ENCODE measurements at regions not wholly inside any gene's neighbourhood (a gene's known extent, or its start where the extent isn't known, plus 50 kb on each side); places are given as distances from the start of the nearest gene placed in this dataset.
"Not testable (repeated sequence)": the region's sequence is repeated elsewhere in the genome, so short reads cannot be mapped to it uniquely, and the experiment has no call there.

GRCh38 chr3:186444974-186445373, 82.9 kb upstream of the DGKG start:
- Mint-ChIP-seq H3K4me3 (no peak overlapping the region), H3K27me3 (no peaks in the 10 kb centered on the region), H3K9me3 (no peaks in the 10 kb centered on the region), H3K4me1 (no peaks in the 10 kb centered on the region), H3K27ac (no peak overlapping the region), H3K36me3 (ENCODE audit: low read depth) (no peaks in the 10 kb centered on the region)
- TF ChIP-seq, protein P1, sequence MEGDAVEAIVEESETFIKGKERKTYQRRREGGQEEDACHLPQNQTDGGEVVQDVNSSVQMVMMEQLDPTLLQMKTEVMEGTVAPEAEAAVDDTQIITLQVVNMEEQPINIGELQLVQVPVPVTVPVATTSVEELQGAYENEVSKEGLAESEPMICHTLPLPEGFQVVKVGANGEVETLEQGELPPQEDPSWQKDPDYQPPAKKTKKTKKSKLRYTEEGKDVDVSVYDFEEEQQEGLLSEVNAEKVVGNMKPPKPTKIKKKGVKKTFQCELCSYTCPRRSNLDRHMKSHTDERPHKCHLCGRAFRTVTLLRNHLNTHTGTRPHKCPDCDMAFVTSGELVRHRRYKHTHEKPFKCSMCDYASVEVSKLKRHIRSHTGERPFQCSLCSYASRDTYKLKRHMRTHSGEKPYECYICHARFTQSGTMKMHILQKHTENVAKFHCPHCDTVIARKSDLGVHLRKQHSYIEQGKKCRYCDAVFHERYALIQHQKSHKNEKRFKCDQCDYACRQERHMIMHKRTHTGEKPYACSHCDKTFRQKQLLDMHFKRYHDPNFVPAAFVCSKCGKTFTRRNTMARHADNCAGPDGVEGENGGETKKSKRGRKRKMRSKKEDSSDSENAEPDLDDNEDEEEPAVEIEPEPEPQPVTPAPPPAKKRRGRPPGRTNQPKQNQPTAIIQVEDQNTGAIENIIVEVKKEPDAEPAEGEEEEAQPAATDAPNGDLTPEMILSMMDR (IDR thresholded peaks at IDR 0.05) = no peak
- intact Hi-C loops (cut with micrococcal nuclease) = no loop called here
- ChIA-PET CTCF (no interaction called here), POLR2A (no interaction called here)
- ATAC-seq (ENCODE audit: low read depth) (no peak), DNase-seq (no peak)

DNA sequence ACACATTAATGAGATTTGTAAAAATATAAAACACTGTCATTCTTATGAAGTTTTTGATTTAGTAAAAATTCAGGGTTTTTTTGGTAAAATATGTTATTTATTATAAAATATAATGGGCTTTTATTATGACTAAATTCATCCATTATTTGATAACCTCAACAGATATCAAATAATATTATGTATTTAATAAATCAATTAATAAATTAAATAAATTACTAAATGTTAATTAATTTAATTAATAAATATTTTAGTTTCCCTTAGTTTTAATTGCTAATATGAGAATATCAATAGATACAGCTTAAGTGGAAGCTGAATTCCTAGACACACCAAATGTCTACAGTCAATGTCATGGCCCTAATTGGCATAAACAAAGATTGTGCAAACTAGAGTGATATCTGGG, 82.3 kb upstream of the DGKG start:
- no peaks in the 10 kb centered on the region for H3K4me1 Mint-ChIP-seq
- no peaks in the 10 kb centered on the region for H3K27me3 Mint-ChIP-seq
- no peaks in the 10 kb centered on the region for H3K9me3 Mint-ChIP-seq
- no peak overlapping the region for H3K4me3 Mint-ChIP-seq
- DNase-seq (no peak), ATAC-seq (ENCODE audit: low read depth) (no peak)
- H3K27ac Mint-ChIP-seq = no peak overlapping the region
- ChIA-PET POLR2A (no interaction called here), CTCF (no interaction called here)
- TF ChIP-seq, protein P1 (IDR thresholded peaks at IDR 0.05) = no peak
- H3K36me3 Mint-ChIP-seq (ENCODE audit: low read depth) = no peaks in the 10 kb centered on the region
- intact Hi-C loops (cut with micrococcal nuclease) = no loop called here

GRCh38 chr3:186442979-186443378, 80.9 kb upstream of the DGKG start:
- H3K9me3 Mint-ChIP-seq; H3K27me3 Mint-ChIP-seq; DNase-seq; H3K36me3 Mint-ChIP-seq (ENCODE audit: low read depth); H3K4me1 Mint-ChIP-seq; H3K4me3 Mint-ChIP-seq; ATAC-seq (ENCODE audit: low read depth); intact Hi-C loops (cut with micrococcal nuclease); H3K27ac Mint-ChIP-seq: not testable (repeated sequence)
- CTCF ChIA-PET = interaction anchor here (1.0 kb wide), 1 partner anchor 11 kb away, joined by 3 read pairs; no protein-coding TSS in a partner anchor
- POLR2A ChIA-PET = interaction anchor here (0.7 kb wide), 1 partner anchor 97 kb away, joined by 3 read pairs; no protein-coding TSS in a partner anchor

GRCh38 chr3:186442162-186442561, 80.1 kb upstream of the DGKG start:
- Mint-ChIP-seq H3K36me3 (ENCODE audit: low read depth) (no peaks in the 10 kb centered on the region), H3K27ac (no peak overlapping the region), H3K4me1 (no peaks in the 10 kb centered on the region), H3K9me3 (no peaks in the 10 kb centered on the region), H3K27me3 (no peaks in the 10 kb centered on the region), H3K4me3 (no peak overlapping the region)
- intact Hi-C loops (cut with micrococcal nuclease) = no loop called here
- DNase-seq = no peak
- no peak for ATAC-seq (ENCODE audit: low read depth)
- TF ChIP-seq, protein P1 (IDR thresholded peaks at IDR 0.05) = no peak
- CTCF ChIA-PET = no interaction called here
- POLR2A ChIA-PET = interaction anchor here (0.7 kb wide), 1 partner anchor 98 kb away, joined by 3 read pairs; no protein-coding TSS in a partner anchor

DNA sequence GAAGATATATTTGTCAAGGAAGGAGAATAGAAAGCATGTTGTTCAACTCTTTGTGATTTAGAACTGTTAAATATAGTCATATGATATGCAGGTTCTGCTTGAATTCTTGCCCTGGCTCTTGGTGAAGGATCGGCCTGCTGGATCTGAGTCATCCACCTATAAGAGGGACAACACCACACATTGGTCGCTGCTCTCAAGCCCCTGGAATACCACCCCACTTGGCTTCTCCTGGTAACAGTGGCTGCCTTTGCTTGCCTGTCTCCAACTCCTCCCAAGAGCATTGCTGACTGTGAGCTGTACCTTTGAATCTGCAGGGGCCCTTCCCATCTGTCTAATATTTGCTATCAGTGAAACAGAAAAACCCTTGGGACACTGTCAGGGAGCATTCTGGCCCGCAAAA, 78.9 kb upstream of the DGKG start:
- no peak overlapping the region for H3K4me3 Mint-ChIP-seq
- no peaks in the 10 kb centered on the region for H3K9me3 Mint-ChIP-seq
- no peaks in the 10 kb centered on the region for H3K4me1 Mint-ChIP-seq
- intact Hi-C loops (cut with micrococcal nuclease) = no loop called here
- H3K27ac Mint-ChIP-seq = no peak overlapping the region
- ChIA-PET POLR2A (no interaction called here), CTCF (no interaction called here)
- DNase-seq (no peak), ATAC-seq (ENCODE audit: low read depth) (no peak)
- TF ChIP-seq, protein P1 (IDR thresholded peaks at IDR 0.05) = no peak
- no peaks in the 10 kb centered on the region for H3K27me3 Mint-ChIP-seq
- no peaks in the 10 kb centered on the region for H3K36me3 Mint-ChIP-seq (ENCODE audit: low read depth)

DNA sequence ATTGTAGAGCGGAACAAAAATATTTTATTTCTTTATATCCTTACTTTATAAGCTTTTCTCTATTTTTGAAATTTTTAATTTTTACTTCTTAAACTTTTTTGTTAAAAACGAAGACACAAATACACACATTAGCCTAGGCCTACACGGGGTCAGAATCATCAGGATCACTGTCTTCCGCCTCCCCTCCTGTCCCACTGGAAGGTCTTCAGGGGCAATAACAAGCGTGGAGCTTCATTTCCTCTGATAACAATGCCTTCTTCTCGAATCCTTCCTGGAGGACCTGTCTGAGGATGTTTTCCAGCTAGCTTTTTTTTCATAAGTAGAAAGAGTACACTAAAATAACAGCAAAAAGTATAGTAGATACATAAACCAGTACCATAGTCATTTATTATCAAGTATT, 77.7 kb upstream of the DGKG start:
- no peaks in the 10 kb centered on the region for H3K9me3 Mint-ChIP-seq
- CTCF ChIA-PET = no interaction called here
- POLR2A ChIA-PET = no interaction called here

DNA sequence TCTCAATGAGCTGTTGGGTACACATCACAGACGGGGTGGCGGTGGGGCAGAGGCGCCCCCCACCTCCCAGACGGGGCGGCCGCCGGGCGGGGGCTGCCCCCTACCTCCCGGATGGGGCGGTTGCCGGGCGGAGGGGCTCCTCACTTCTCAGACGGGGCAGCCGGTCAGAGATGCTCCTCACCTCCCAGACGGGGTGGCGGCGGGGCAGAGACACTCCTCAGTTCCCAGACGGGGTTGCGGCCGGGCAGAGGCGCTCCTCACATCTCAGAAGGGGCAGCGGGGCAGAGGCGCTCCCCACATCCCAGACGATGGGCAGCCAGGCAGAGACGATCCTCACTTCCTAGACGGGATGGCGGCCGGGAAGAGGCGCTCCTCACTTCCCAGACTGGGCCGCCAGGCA, 73.3 kb upstream of the DGKG start:
- H3K4me3 Mint-ChIP-seq; ATAC-seq (ENCODE audit: low read depth); H3K36me3 Mint-ChIP-seq (ENCODE audit: low read depth); CTCF ChIA-PET; H3K9me3 Mint-ChIP-seq; H3K4me1 Mint-ChIP-seq; DNase-seq; POLR2A ChIA-PET; intact Hi-C loops (cut with micrococcal nuclease); H3K27me3 Mint-ChIP-seq; H3K27ac Mint-ChIP-seq: not testable (repeated sequence)

More for the DNA sequence above, 77.7 kb upstream of the DGKG start:
- DNase-seq = no peak
- Mint-ChIP-seq H3K27me3 (no peaks in the 10 kb centered on the region), H3K36me3 (ENCODE audit: low read depth) (no peaks in the 10 kb centered on the region), H3K4me1 (no peaks in the 10 kb centered on the region), H3K4me3 (no peak overlapping the region), H3K27ac (no peak overlapping the region)
- ATAC-seq (ENCODE audit: low read depth) = no peak
- TF ChIP-seq, protein P1 (IDR thresholded peaks at IDR 0.05) = no peak
- intact Hi-C loops (cut with micrococcal nuclease) = no loop called here
